GM18519 (cell line): ENCODE measurements at regions not wholly inside any gene's neighbourhood (a gene's known extent, or its start where the extent isn't known, plus 50 kb on each side); places are given as distances from the start of the nearest gene placed in this dataset.
"Not testable (repeated sequence)": the region's sequence is repeated elsewhere in the genome, so short reads cannot be mapped to it uniquely, and the experiment has no call there.

Source experiments
- ATAC-seq: cut with Tn5 transposase; IDR thresholded peaks from one replicate; pipeline ENCODE4 v1.9.1; 2021; ENCODE audit warnings: mild to moderate bottlenecking, moderate library complexity; ENCODE audit not compliant: unreplicated experiment, low FRiP score

GRCh38 chr7:15057272-15057671 is 154.7 kb upstream of the DGKB start:
- no peak for ATAC-seq

GRCh38 chr7:15054304-15054703 is 151.8 kb upstream of the DGKB start:
- ATAC-seq: not testable (repeated sequence)

- no peak for ATAC-seq
Measured at GRCh38 chr7:15049157-15049556, 146.6 kb upstream of the DGKB start.

GRCh38 chr7:15046861-15047260 is 144.3 kb upstream of the DGKB start:
- ATAC-seq: no peak

- ATAC-seq: no peak
Measured at GRCh38 chr7:15043931-15044330, 141.4 kb upstream of the DGKB start.

- ATAC-seq: no peak
Measured at GRCh38 chr7:15042285-15043065, 139.9 kb upstream of the DGKB start.

GRCh38 chr7:15041226-15041625 is 138.7 kb upstream of the DGKB start:
- no peak for ATAC-seq

- no peak for ATAC-seq
Measured at GRCh38 chr7:15035814-15036213, 133.3 kb upstream of the DGKB start.

GRCh38 chr7:15033039-15033438 is 130.5 kb upstream of the DGKB start:
- ATAC-seq: no peak

- no peak for ATAC-seq
Measured at GRCh38 chr7:15018981-15019380, 116.4 kb upstream of the DGKB start.

GRCh38 chr7:15016766-15017165 is 114.2 kb upstream of the DGKB start:
- no peak for ATAC-seq

- no peak for ATAC-seq
Measured at GRCh38 chr7:15016315-15016667, 113.7 kb upstream of the DGKB start.

- peak; percentile 92 for ATAC-seq
Measured at GRCh38 chr7:15015545-15016314, 113.2 kb upstream of the DGKB start.

GRCh38 chr7:15012135-15012534 is 109.6 kb upstream of the DGKB start:
- no peak for ATAC-seq

- ATAC-seq: no peak
Measured at GRCh38 chr7:15011289-15011688, 108.7 kb upstream of the DGKB start.

- ATAC-seq: no peak
Measured at GRCh38 chr7:15007507-15007906, 105.0 kb upstream of the DGKB start.

GRCh38 chr7:15005672-15006071 is 103.1 kb upstream of the DGKB start:
- no peak for ATAC-seq

- no peak for ATAC-seq
Measured at GRCh38 chr7:15000157-15000556, 97.6 kb upstream of the DGKB start.

- no peak for ATAC-seq
Measured at GRCh38 chr7:14999331-14999730, 96.8 kb upstream of the DGKB start.

- no peak for ATAC-seq
Measured at GRCh38 chr7:14995774-14996173, 93.2 kb upstream of the DGKB start.

- no peak for ATAC-seq
Measured at GRCh38 chr7:14988941-14989340, 86.4 kb upstream of the DGKB start.

GRCh38 chr7:14978687-14979086 is 76.1 kb upstream of the DGKB start:
- ATAC-seq: no peak
